ENCODE measurements at regions not wholly inside any gene's neighbourhood (a gene's known extent, or its start where the extent isn't known, plus 50 kb on each side); places are given as distances from the start of the nearest gene placed in this dataset.

- no peaks in the 10 kb centered on the region for H3K4me1 Mint-ChIP-seq
- H3K27ac Mint-ChIP-seq = no peak overlapping the region
- no peak for ATAC-seq (replicated peaks)
Measured at GRCh38 chr12:13769273-13769672, 212.1 kb downstream of the GRIN2B start.

GRCh38 chr12:13764748-13765147, 216.7 kb downstream of the GRIN2B start:
- Mint-ChIP-seq H3K27me3 (peaks cover 9 to 18% of the 10 kb centered on the region in 2 donors), H3K36me3 (no peaks in the 10 kb centered on the region), H3K4me1 (no peaks in the 10 kb centered on the region), H3K9me3 (no peaks in the 10 kb centered on the region), H3K4me3 (no peak overlapping the region), H3K27ac (no peak overlapping the region)
- DNase-seq (no peak), ATAC-seq (replicated peaks) (no peak)

More at GRCh38 chr12:13769273-13769672, 212.1 kb downstream of the GRIN2B start:
- DNase-seq = no peak
- no peak overlapping the region for H3K4me3 Mint-ChIP-seq
- no peaks in the 10 kb centered on the region for H3K36me3 Mint-ChIP-seq
- peaks cover 5 to 15% of the 10 kb centered on the region in 2 donors for H3K27me3 Mint-ChIP-seq
- no peaks in the 10 kb centered on the region for H3K9me3 Mint-ChIP-seq

GRCh38 chr12:13749389-13749788, 232.0 kb downstream of the GRIN2B start:
- ATAC-seq (replicated peaks) (no peak), DNase-seq (no peak)
- Mint-ChIP-seq H3K27ac (no peak overlapping the region), H3K36me3 (no peaks in the 10 kb centered on the region), H3K27me3 (peaks cover 29 to 51% of the 10 kb centered on the region in 2 donors), H3K4me3 (no peak overlapping the region), H3K4me1 (no peaks in the 10 kb centered on the region), H3K9me3 (no peaks in the 10 kb centered on the region)

- no peaks in the 10 kb centered on the region for H3K36me3 Mint-ChIP-seq
- H3K27me3 Mint-ChIP-seq = peaks cover 27 to 44% of the 10 kb centered on the region in 2 donors
- H3K4me1 Mint-ChIP-seq = no peaks in the 10 kb centered on the region
- DNase-seq = no peak
- no peaks in the 10 kb centered on the region for H3K9me3 Mint-ChIP-seq
- ATAC-seq (replicated peaks) = no peak
- no peak overlapping the region for H3K4me3 Mint-ChIP-seq
- no peak overlapping the region for H3K27ac Mint-ChIP-seq
Measured at GRCh38 chr12:13745111-13745860, 236.1 kb downstream of the GRIN2B start.

- Mint-ChIP-seq H3K4me3 (no peak overlapping the region), H3K9me3 (no peaks in the 10 kb centered on the region)
- no peak for ATAC-seq (replicated peaks)
Measured at GRCh38 chr12:13744561-13744960, 236.8 kb downstream of the GRIN2B start.

GRCh38 chr12:13740149-13740545, 241.3 kb downstream of the GRIN2B start:
- DNase-seq = no peak
- Mint-ChIP-seq H3K4me1 (peaks cover 7 to 9% of the 10 kb centered on the region in 2 donors), H3K27ac (no peak overlapping the region), H3K36me3 (no peaks in the 10 kb centered on the region), H3K9me3 (no peaks in the 10 kb centered on the region), H3K27me3 (peaks cover 22 to 27% of the 10 kb centered on the region in 2 donors), H3K4me3 (no peak overlapping the region)
- no peak for ATAC-seq (replicated peaks)

More at GRCh38 chr12:13744561-13744960, 236.8 kb downstream of the GRIN2B start:
- peaks cover 4 to 5% of the 10 kb centered on the region in 2 donors for H3K4me1 Mint-ChIP-seq
- H3K36me3 Mint-ChIP-seq = no peaks in the 10 kb centered on the region
- no peak for DNase-seq
- peaks cover 26 to 42% of the 10 kb centered on the region in 2 donors for H3K27me3 Mint-ChIP-seq
- no peak overlapping the region for H3K27ac Mint-ChIP-seq

GRCh38 chr12:13735734-13736133, 245.7 kb downstream of the GRIN2B start:
- H3K36me3 Mint-ChIP-seq = no peaks in the 10 kb centered on the region
- peaks cover 14 to 21% of the 10 kb centered on the region in 2 donors for H3K27me3 Mint-ChIP-seq
- no peak for ATAC-seq (replicated peaks)
- H3K4me1 Mint-ChIP-seq = peaks cover 7 to 9% of the 10 kb centered on the region in 2 donors
- no peaks in the 10 kb centered on the region for H3K9me3 Mint-ChIP-seq
- DNase-seq = no peak
- H3K27ac Mint-ChIP-seq = no peak overlapping the region
- no peak overlapping the region for H3K4me3 Mint-ChIP-seq

- ATAC-seq (replicated peaks) = no peak
- DNase-seq = no peak
- Mint-ChIP-seq H3K4me3 (no peak overlapping the region), H3K4me1 (peaks cover 4 to 6% of the 10 kb centered on the region in 2 donors), H3K27ac (no peak overlapping the region), H3K36me3 (no peaks in the 10 kb centered on the region), H3K9me3 (no peaks in the 10 kb centered on the region), H3K27me3 (peaks cover 12 to 23% of the 10 kb centered on the region in 2 donors)
Measured at GRCh38 chr12:13734584-13735152, 246.7 kb downstream of the GRIN2B start.

GRCh38 chr12:13727707-13728195, 253.7 kb downstream of the GRIN2B start:
- DNase-seq (no peak), ATAC-seq (replicated peaks) (no peak)
- no peaks in the 10 kb centered on the region for H3K4me1 Mint-ChIP-seq
- no peaks in the 10 kb centered on the region for H3K9me3 Mint-ChIP-seq
- peaks cover 27 to 45% of the 10 kb centered on the region in 2 donors for H3K27me3 Mint-ChIP-seq
- no peak overlapping the region for H3K4me3 Mint-ChIP-seq
- no peak overlapping the region for H3K27ac Mint-ChIP-seq
- no peaks in the 10 kb centered on the region for H3K36me3 Mint-ChIP-seq

GRCh38 chr12:13725049-13725448, 256.4 kb downstream of the GRIN2B start:
- no peak overlapping the region for H3K27ac Mint-ChIP-seq
- ATAC-seq (replicated peaks) (no peak), DNase-seq (no peak)
- H3K4me1 Mint-ChIP-seq = no peaks in the 10 kb centered on the region
- no peak overlapping the region for H3K4me3 Mint-ChIP-seq
- H3K27me3 Mint-ChIP-seq = peaks cover 31 to 33% of the 10 kb centered on the region in 2 donors
- no peaks in the 10 kb centered on the region for H3K9me3 Mint-ChIP-seq
- no peaks in the 10 kb centered on the region for H3K36me3 Mint-ChIP-seq

GRCh38 chr12:13724136-13724535, 257.3 kb downstream of the GRIN2B start:
- ATAC-seq (replicated peaks) (no peak), DNase-seq (no peak)
- Mint-ChIP-seq H3K36me3 (no peaks in the 10 kb centered on the region), H3K4me3 (no peak overlapping the region), H3K9me3 (no peaks in the 10 kb centered on the region), H3K27ac (no peak overlapping the region), H3K4me1 (no peaks in the 10 kb centered on the region), H3K27me3 (peaks cover 24 to 29% of the 10 kb centered on the region in 2 donors)

- Mint-ChIP-seq H3K9me3 (peaks cover 0 to 2% of the 10 kb centered on the region in 2 donors), H3K27me3 (peaks cover 17 to 21% of the 10 kb centered on the region in 2 donors), H3K36me3 (no peaks in the 10 kb centered on the region), H3K4me1 (no peaks in the 10 kb centered on the region), H3K27ac (no peak overlapping the region), H3K4me3 (no peak overlapping the region)
- DNase-seq (no peak), ATAC-seq (replicated peaks) (no peak)
Measured at GRCh38 chr12:13719986-13720385, 261.4 kb downstream of the GRIN2B start.

GRCh38 chr12:13718271-13718670, 263.1 kb downstream of the GRIN2B start:
- Mint-ChIP-seq H3K9me3 (peaks cover 0 to 2% of the 10 kb centered on the region in 2 donors), H3K4me1 (no peaks in the 10 kb centered on the region), H3K27ac (no peak overlapping the region), H3K4me3 (no peak overlapping the region), H3K36me3 (no peaks in the 10 kb centered on the region), H3K27me3 (peaks cover 6 to 21% of the 10 kb centered on the region in 2 donors)
- no peak for DNase-seq
- no peak for ATAC-seq (replicated peaks)

GRCh38 chr12:13716119-13716518, 265.3 kb downstream of the GRIN2B start:
- no peak overlapping the region for H3K4me3 Mint-ChIP-seq
- peaks cover 0 to 2% of the 10 kb centered on the region in 2 donors for H3K9me3 Mint-ChIP-seq
- no peaks in the 10 kb centered on the region for H3K4me1 Mint-ChIP-seq
- H3K36me3 Mint-ChIP-seq = no peaks in the 10 kb centered on the region
- no peak overlapping the region for H3K27ac Mint-ChIP-seq
- H3K27me3 Mint-ChIP-seq = peaks cover 6 to 15% of the 10 kb centered on the region in 2 donors
- no peak for ATAC-seq (replicated peaks)
- no peak for DNase-seq
